SK-N-SH (cell line): ENCODE measurements at regions not wholly inside any gene's neighbourhood (a gene's known extent, or its start where the extent isn't known, plus 50 kb on each side); places are given as distances from the start of the nearest gene placed in this dataset.

ENCODE experiments used
- CTCF ChIA-PET: fragments of 300-600, 350-600 bp; formaldehyde crosslinking; extraction: SDS; loops from one replicate; lab custom pipeline; 2021; lab: Yijun Ruan, JAX
- POLR2A ChIA-PET: fragments of 350-600 bp; sonication (Branson Sonifier 250); formaldehyde crosslinking; extraction: SDS; loops from one replicate; lab custom pipeline; 2020; ENCODE audit warnings: antibody characterized with exemption, inconsistent platforms; lab: Yijun Ruan, JAX
- DNase-seq: peaks from one replicate; pipeline ENCODE4 v3.0.0; 2012
- H2AFZ ChIP-seq: fragments of 200-600 bp; sonication (generic); 2 replicates; pipeline ENCODE4 v1.8.1; 2016; ENCODE audit warnings: antibody characterized with exemption, mild to moderate bottlenecking, low read depth
- H3F3A ChIP-seq: fragments of 200-600 bp; sonication (generic); replicated peaks from 2 replicates; pipeline ENCODE3; 2016; ENCODE audit warnings: antibody characterized with exemption, mild to moderate bottlenecking; ENCODE audit not compliant: insufficient read depth
- H3K27ac ChIP-seq, 2 experiments: fragments of 200-500 bp in 1 of 2; fragments of 200-600 bp in 1 of 2; sonication (Bioruptor generic) in 1 of 2; sonication (generic), shearing (Covaris generic) in 1 of 2; 2 replicates each; pipeline versions ENCODE4 v1.5.1 to v1.6.1; 2014 to 2016; ENCODE audit warnings: low read depth in 2 of 2, inconsistent platforms in 1 of 2, low read length in 1 of 2, mild to moderate bottlenecking in 1 of 2, mixed read lengths in 1 of 2
- H3K27me3 ChIP-seq: fragments of 200-600 bp; sonication (generic), shearing (Covaris generic); 2 replicates; pipeline ENCODE4 v1.6.1; 2016; ENCODE audit warnings: mixed run types; ENCODE audit not compliant: insufficient read depth
- H3K36me3 ChIP-seq, 2 experiments: fragments of 200-500 bp in 1 of 2; fragments of 200-600 bp in 1 of 2; sonication (Bioruptor generic) in 1 of 2; sonication (generic) in 1 of 2; replicated peaks in 1 of 2; 2 replicates each; pipeline versions ENCODE3 to v1.5.1; 2014 to 2016; ENCODE audit warnings: low read length in 1 of 2, mild to moderate bottlenecking in 1 of 2; ENCODE audit not compliant: insufficient read depth in 2 of 2, control insufficient read depth in 1 of 2
- H3K4me1 ChIP-seq, 2 experiments: fragments of 200-500 bp in 1 of 2; fragments of 200-600 bp in 1 of 2; sonication (Bioruptor generic) in 1 of 2; sonication (generic), shearing (Covaris generic) in 1 of 2; 2 replicates each; pipeline versions ENCODE4 v1.5.1 to v1.6.1; 2014 to 2016; ENCODE audit warnings: low read depth in 1 of 2, low read length in 1 of 2, mixed run types in 1 of 2; ENCODE audit not compliant: insufficient read depth in 2 of 2, control insufficient read depth in 1 of 2
- H3K4me2 ChIP-seq: fragments of 200-600 bp; sonication (generic), shearing (Covaris generic); 2 replicates; pipeline ENCODE4 v1.6.1; 2017; ENCODE audit warnings: mixed run types
- H3K4me3 ChIP-seq, 2 experiments: fragments of 200-500 bp in 1 of 2; fragments of 200-600 bp in 1 of 2; sonication (Bioruptor generic) in 1 of 2; sonication (generic), shearing (Covaris generic) in 1 of 2; 2 replicates each; pipeline versions ENCODE4 v1.5.1 to v1.8.1; 2014 to 2016; ENCODE audit warnings: low read depth in 2 of 2, inconsistent platforms in 1 of 2, low read length in 1 of 2, mild to moderate bottlenecking in 1 of 2, mixed read lengths in 1 of 2, moderate library complexity in 1 of 2
- H3K79me2 ChIP-seq: fragments of 200-600 bp; sonication (generic); 2 replicates; pipeline ENCODE4 v1.8.1; 2017; ENCODE audit warnings: mild to moderate bottlenecking; ENCODE audit not compliant: insufficient read depth
- H3K9ac ChIP-seq: fragments of 200-600 bp; sonication (generic); 2 replicates; pipeline ENCODE4 v1.6.1; 2017; ENCODE audit warnings: mixed run types
- H3K9me2 ChIP-seq: fragments of 200-600 bp; sonication (generic); 2 replicates; pipeline ENCODE4 v1.6.1; 2017; ENCODE audit warnings: mixed run types
- H3K9me3 ChIP-seq: fragments of 200-600 bp; sonication (generic); 2 replicates; pipeline ENCODE4 v1.6.1; 2017; ENCODE audit warnings: mixed run types, mild to moderate bottlenecking, moderate library complexity
- H4K20me1 ChIP-seq: fragments of 200-600 bp; sonication (generic); 2 replicates; pipeline ENCODE4 v1.6.1; 2017; ENCODE audit warnings: mild to moderate bottlenecking, mixed run types; ENCODE audit not compliant: insufficient read depth
- CHD2 ChIP-seq: fragments of 150-350 bp; IDR thresholded peaks from 2 replicates; pipeline ENCODE4 v1.6.1; 2018; ENCODE audit warnings: low read length; ENCODE audit not compliant: partially characterized antibody
- ELF1 ChIP-seq: IDR thresholded peaks from 2 replicates; pipeline ENCODE4 v1.4.0; 2012
- EZH2phosphoT487 ChIP-seq: fragments of 200-600 bp; sonication (generic); IDR thresholded peaks from 2 replicates; pipeline ENCODE4 v1.6.1; 2017; ENCODE audit warnings: low read depth, mixed run types, mild to moderate bottlenecking, antibody characterized with exemption, moderate library complexity, borderline replicate concordance
- JUND ChIP-seq: IDR thresholded peaks from 2 replicates; pipeline ENCODE4 v1.4.0; 2012
- MEF2A ChIP-seq: IDR thresholded peaks from 2 replicates; pipeline ENCODE4 v1.4.0; 2012; ENCODE audit warnings: low read depth, borderline replicate concordance
- MXI1 ChIP-seq: IDR thresholded peaks from 2 replicates; pipeline ENCODE4 v1.6.1; 2012; ENCODE audit warnings: mild to moderate bottlenecking, low read depth, low read length, improper control_type of control experiment
- NFIC ChIP-seq: IDR thresholded peaks from 2 replicates; pipeline ENCODE4 v1.4.0; 2012; ENCODE audit warnings: borderline replicate concordance
- RFX5 ChIP-seq: IDR thresholded peaks from 2 replicates; pipeline ENCODE4 v1.6.1; 2012; ENCODE audit warnings: mild to moderate bottlenecking, improper control_type of control experiment, low read length
- RXRA ChIP-seq: IDR thresholded peaks from 2 replicates; pipeline ENCODE4 v1.4.0; 2012; ENCODE audit warnings: low read depth, mild to moderate bottlenecking, borderline replicate concordance
- SIN3A ChIP-seq: IDR thresholded peaks from 2 replicates; pipeline ENCODE4 v1.6.1; 2012; ENCODE audit warnings: low read depth, mild to moderate bottlenecking, low read length, moderate library complexity, borderline replicate concordance
- TAF1 ChIP-seq: IDR thresholded peaks from 2 replicates; pipeline ENCODE4 v1.6.1; 2012; ENCODE audit warnings: low read depth, mild to moderate bottlenecking, low read length, moderate library complexity, borderline replicate concordance
- TCF12 ChIP-seq: IDR thresholded peaks from 2 replicates; pipeline ENCODE4 v1.4.0; 2012
- TEAD4 ChIP-seq: IDR thresholded peaks from 2 replicates; pipeline ENCODE4 v1.4.0; 2012; ENCODE audit warnings: mild to moderate bottlenecking, borderline replicate concordance; ENCODE audit not compliant: insufficient read depth
- YY1 ChIP-seq: IDR thresholded peaks from 2 replicates; pipeline ENCODE4 v1.4.0; 2012; ENCODE audit warnings: low read depth, mild to moderate bottlenecking
- WGBS: methylation state at CpG from one replicate; pipeline ENCODE4 v1.1.6; 2017; ENCODE audit warnings: low lambda C conversion rate; 5-methylcytosine and 5-hydroxymethylcytosine counted together
- TF ChIP-seq, protein P1 (sequence below): fragments of 150-350 bp; IDR thresholded peaks from 2 replicates; pipeline ENCODE4 v1.6.1; 2017; ENCODE audit warnings: antibody characterized with exemption, low read length, low read depth, borderline replicate concordance
- TF ChIP-seq, protein P2 (sequence below): IDR thresholded peaks from 2 replicates; pipeline ENCODE4 v1.4.0; 2012; ENCODE audit warnings: low read depth, borderline replicate concordance
- TF ChIP-seq, protein P3 (sequence below): IDR thresholded peaks from 2 replicates; pipeline ENCODE4; 2012
- TF ChIP-seq, protein P4 (sequence below): fragments of 150-350 bp; IDR thresholded peaks from 2 replicates; pipeline ENCODE4 v1.6.1; 2016; ENCODE audit warnings: mild to moderate bottlenecking, low read depth, low read length
- TF ChIP-seq, protein P5 (sequence below): fragments of 200-600 bp; sonication (generic); IDR thresholded peaks from 2 replicates; pipeline ENCODE4 v1.6.1; 2017; ENCODE audit warnings: antibody characterized with exemption, mild to moderate bottlenecking, moderate library complexity

DNA sequence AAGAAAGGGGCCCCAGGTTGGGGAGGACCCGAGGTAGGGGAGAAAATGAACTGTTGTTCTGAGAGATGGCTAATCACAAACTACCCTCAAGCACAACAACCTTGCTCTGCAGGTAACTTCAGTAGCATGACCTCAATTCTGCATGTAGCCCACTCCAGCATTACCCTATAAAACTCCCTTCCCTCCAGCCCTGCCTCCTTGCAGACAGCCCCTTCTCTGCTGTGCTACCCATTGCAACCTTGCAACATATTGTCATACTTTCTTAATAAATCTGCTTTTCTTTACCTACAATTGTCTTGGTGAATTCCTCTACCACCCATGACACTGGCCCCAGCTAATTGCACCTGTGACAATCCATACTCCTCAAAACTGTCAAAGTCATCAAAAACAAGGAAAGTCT is 428.9 kb downstream of the MATN1 start:
- H2AFZ ChIP-seq = no peak overlapping the region
- H3K4me1 ChIP-seq = no peaks in the 10 kb centered on the region
- no peak overlapping the region for H3K9ac ChIP-seq
- DNase-seq = no peak
- ChIA-PET CTCF (interaction anchor here (0.8 to 1.2 kb wide), 2 partner anchors 12 to 67 kb away, joined by 3 read pairs; no protein-coding TSS in a partner anchor), POLR2A (no interaction called here)
- H3K27me3 ChIP-seq = no peaks in the 10 kb centered on the region
- TF ChIP-seq, protein P1, sequence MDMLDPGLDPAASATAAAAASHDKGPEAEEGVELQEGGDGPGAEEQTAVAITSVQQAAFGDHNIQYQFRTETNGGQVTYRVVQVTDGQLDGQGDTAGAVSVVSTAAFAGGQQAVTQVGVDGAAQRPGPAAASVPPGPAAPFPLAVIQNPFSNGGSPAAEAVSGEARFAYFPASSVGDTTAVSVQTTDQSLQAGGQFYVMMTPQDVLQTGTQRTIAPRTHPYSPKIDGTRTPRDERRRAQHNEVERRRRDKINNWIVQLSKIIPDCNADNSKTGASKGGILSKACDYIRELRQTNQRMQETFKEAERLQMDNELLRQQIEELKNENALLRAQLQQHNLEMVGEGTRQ = no peak
- TF ChIP-seq YY1 (no peak), TEAD4 (no peak), JUND (no peak), SIN3A (no peak), CHD2 (no peak), NFIC (no peak), MXI1 (no peak), TAF1 (no peak), ELF1 (no peak), TCF12 (no peak), RXRA (no peak), MEF2A (no peak)
- TF ChIP-seq, protein P2, sequence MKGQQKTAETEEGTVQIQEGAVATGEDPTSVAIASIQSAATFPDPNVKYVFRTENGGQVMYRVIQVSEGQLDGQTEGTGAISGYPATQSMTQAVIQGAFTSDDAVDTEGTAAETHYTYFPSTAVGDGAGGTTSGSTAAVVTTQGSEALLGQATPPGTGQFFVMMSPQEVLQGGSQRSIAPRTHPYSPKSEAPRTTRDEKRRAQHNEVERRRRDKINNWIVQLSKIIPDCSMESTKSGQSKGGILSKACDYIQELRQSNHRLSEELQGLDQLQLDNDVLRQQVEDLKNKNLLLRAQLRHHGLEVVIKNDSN = no peak
- TF ChIP-seq, protein P3, sequence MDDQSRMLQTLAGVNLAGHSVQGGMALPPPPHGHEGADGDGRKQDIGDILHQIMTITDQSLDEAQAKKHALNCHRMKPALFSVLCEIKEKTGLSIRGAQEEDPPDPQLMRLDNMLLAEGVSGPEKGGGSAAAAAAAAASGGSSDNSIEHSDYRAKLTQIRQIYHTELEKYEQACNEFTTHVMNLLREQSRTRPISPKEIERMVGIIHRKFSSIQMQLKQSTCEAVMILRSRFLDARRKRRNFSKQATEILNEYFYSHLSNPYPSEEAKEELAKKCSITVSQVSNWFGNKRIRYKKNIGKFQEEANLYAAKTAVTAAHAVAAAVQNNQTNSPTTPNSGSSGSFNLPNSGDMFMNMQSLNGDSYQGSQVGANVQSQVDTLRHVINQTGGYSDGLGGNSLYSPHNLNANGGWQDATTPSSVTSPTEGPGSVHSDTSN = no peak
- H3K79me2 ChIP-seq = no peaks in the 10 kb centered on the region
- H3K4me2 ChIP-seq = no peak overlapping the region
- no peaks in the 10 kb centered on the region for H3K9me2 ChIP-seq
- no peaks in the 10 kb centered on the region for H3K9me3 ChIP-seq
- H3K36me3 ChIP-seq = no peaks in the 10 kb centered on the region
- H3F3A ChIP-seq = no peaks in the 10 kb centered on the region
- WGBS = 0% methylated on average over 1 of the region's 1 CpG
- H3K27ac ChIP-seq = no peak overlapping the region
- H4K20me1 ChIP-seq = no peaks in the 10 kb centered on the region
- no peak overlapping the region for H3K4me3 ChIP-seq

DNA sequence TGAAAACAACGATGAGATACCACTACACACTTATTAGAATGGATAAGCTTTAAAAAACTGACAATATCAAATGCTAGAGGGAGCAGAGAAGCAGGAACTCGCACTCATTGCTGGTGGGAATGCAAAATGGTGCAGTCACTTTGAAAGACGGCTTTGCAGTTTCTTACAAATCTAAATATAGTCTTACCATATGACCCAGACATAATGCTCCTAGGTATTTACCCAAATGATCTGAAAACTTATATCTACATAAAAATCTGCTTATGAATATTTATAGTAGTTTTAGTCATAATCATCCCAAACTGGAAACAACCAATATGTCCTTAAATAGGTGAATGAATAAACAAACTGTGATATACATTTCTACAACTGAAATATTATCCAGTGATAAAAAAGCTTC is 430.9 kb downstream of the MATN1 start:
- POLR2A ChIA-PET = no interaction called here

More for the DNA sequence above, 430.9 kb downstream of the MATN1 start:
- H3K27me3 ChIP-seq = no peaks in the 10 kb centered on the region
- 15% methylated on average over 3 of the region's 3 CpGs for WGBS
- no peak overlapping the region for H2AFZ ChIP-seq
- no peaks in the 10 kb centered on the region for H3F3A ChIP-seq
- no peak overlapping the region for H3K9ac ChIP-seq
- H3K4me1 ChIP-seq = no peaks in the 10 kb centered on the region
- H3K27ac ChIP-seq = no peak overlapping the region
- H4K20me1 ChIP-seq = no peaks in the 10 kb centered on the region
- no peak overlapping the region for H3K4me3 ChIP-seq
- no peaks in the 10 kb centered on the region for H3K9me2 ChIP-seq
- no peaks in the 10 kb centered on the region for H3K79me2 ChIP-seq
- no peaks in the 10 kb centered on the region for H3K9me3 ChIP-seq
- no peaks in the 10 kb centered on the region for H3K36me3 ChIP-seq
- no peak overlapping the region for H3K4me2 ChIP-seq
- DNase-seq = no peak
- TF ChIP-seq, protein P4, sequence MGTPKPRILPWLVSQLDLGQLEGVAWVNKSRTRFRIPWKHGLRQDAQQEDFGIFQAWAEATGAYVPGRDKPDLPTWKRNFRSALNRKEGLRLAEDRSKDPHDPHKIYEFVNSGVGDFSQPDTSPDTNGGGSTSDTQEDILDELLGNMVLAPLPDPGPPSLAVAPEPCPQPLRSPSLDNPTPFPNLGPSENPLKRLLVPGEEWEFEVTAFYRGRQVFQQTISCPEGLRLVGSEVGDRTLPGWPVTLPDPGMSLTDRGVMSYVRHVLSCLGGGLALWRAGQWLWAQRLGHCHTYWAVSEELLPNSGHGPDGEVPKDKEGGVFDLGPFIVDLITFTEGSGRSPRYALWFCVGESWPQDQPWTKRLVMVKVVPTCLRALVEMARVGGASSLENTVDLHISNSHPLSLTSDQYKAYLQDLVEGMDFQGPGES = no peak
- TF ChIP-seq, protein P5, sequence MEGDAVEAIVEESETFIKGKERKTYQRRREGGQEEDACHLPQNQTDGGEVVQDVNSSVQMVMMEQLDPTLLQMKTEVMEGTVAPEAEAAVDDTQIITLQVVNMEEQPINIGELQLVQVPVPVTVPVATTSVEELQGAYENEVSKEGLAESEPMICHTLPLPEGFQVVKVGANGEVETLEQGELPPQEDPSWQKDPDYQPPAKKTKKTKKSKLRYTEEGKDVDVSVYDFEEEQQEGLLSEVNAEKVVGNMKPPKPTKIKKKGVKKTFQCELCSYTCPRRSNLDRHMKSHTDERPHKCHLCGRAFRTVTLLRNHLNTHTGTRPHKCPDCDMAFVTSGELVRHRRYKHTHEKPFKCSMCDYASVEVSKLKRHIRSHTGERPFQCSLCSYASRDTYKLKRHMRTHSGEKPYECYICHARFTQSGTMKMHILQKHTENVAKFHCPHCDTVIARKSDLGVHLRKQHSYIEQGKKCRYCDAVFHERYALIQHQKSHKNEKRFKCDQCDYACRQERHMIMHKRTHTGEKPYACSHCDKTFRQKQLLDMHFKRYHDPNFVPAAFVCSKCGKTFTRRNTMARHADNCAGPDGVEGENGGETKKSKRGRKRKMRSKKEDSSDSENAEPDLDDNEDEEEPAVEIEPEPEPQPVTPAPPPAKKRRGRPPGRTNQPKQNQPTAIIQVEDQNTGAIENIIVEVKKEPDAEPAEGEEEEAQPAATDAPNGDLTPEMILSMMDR = no peak
- TF ChIP-seq RFX5 = no peak
- no peak for TF ChIP-seq SIN3A
- TF ChIP-seq TAF1 = no peak
- no peak for TF ChIP-seq EZH2phosphoT487
- no peak for TF ChIP-seq MXI1
- TF ChIP-seq YY1 = no peak
- CTCF ChIA-PET = interaction anchor here (1.7 kb wide), 1 partner anchor 88 kb away, joined by 7 read pairs; no protein-coding TSS in a partner anchor
